Keratinocyte (primary cell): ENCODE measurements at regions not wholly inside any gene's neighbourhood (a gene's known extent, or its start where the extent isn't known, plus 50 kb on each side); places are given as distances from the start of the nearest gene placed in this dataset.
"Not testable (repeated sequence)": the region's sequence is repeated elsewhere in the genome, so short reads cannot be mapped to it uniquely, and the experiment has no call there.

Experiments used
- CTCF ChIP-seq, 3 experiments: IDR thresholded peaks in 1 of 3; conservative IDR thresholded peaks in 1 of 3; optimal IDR thresholded peaks in 1 of 3; 2 replicates in 2 of 3; 3 replicates in 1 of 3; pipeline versions ENCODE3 to v1.5.1; 2011; ENCODE audit warnings: low read length in 3 of 3, mild to moderate bottlenecking in 3 of 3, moderate library complexity in 2 of 3, control low read depth in 1 of 3, inconsistent platforms in 1 of 3; ENCODE audit not compliant: insufficient read depth in 2 of 3; ENCODE audit errors: extremely low read depth in 1 of 3
- EZH2 ChIP-seq: IDR thresholded peaks from one replicate; pipeline ENCODE4 v1.6.1; 2012; ENCODE audit warnings: inconsistent platforms, mild to moderate bottlenecking, low read length, moderate library complexity

GRCh38 chr6:102758536-102758935 is 1365.0 kb downstream of the GRIK2 start:
- not testable (repeated sequence) for TF ChIP-seq CTCF (optimal IDR thresholded peaks at IDR 0.05 in 1 of 3, IDR thresholded peaks at IDR 0.05 in 1 of 3, conservative IDR thresholded peaks at IDR 0.05 in 1 of 3; ENCODE audit: extremely low read depth in 1 of 3, insufficient read depth in 2 of 3, low read length in 3 of 3); EZH2
